GM19193 (cell line): ENCODE measurements at regions not wholly inside any gene's neighbourhood (a gene's known extent, or its start where the extent isn't known, plus 50 kb on each side); places are given as distances from the start of the nearest gene placed in this dataset.

Experiments
- POLR2A ChIP-seq: IDR thresholded peaks from 4 replicates; pipeline ENCODE4 v1.6.1; 2011; ENCODE audit not compliant: insufficient read depth, insufficient read length; ENCODE audit errors: extremely low read depth

DNA sequence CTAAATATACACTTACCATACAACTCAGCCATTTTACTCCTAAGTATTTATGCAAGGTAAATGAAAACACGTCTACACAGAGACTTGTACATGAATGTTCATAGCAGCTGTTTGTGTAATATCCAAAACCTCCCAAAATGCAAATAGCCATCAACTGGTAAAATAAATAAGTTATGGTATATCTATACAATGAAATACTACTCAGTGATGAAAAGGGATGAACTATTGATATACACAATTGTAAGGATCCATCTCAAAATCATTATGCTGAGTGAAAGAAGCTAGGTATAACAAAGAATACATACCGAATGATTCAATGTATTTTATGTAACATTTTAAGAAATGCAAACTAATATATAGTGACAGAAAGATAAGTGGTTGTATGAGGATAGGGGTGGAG lies 149.8 kb upstream of the TNFSF11 start:
- TF ChIP-seq POLR2A, result no peak

DNA sequence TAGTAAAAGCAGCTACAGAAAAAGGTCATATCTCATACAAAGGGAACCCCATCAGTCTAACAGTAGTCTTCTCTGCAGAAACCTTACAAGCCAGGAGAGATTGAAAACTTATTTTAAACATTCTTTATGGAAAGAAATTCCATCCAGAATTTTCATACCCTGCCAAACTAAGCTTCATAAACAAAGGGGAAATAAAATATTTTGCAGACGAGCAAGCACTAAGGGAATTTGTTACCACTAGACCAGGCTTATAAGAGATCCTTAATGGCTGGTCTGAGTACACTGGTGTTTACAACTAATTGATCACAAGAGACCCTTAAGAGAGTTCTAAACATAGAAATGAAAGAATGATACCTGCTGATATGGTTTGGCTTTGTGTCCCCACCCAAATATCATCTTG lies 128.6 kb upstream of the TNFSF11 start:
- no peak for TF ChIP-seq POLR2A

GRCh38 chr13:42453091-42453645 lies 120.8 kb upstream of the TNFSF11 start:
- TF ChIP-seq POLR2A, result no peak

GRCh38 chr13:42454749-42455148 lies 119.2 kb upstream of the TNFSF11 start:
- TF ChIP-seq POLR2A, result no peak

GRCh38 chr13:42458193-42458592 lies 115.8 kb upstream of the TNFSF11 start:
- no peak for TF ChIP-seq POLR2A

GRCh38 chr13:42466123-42466522 lies 107.8 kb upstream of the TNFSF11 start:
- TF ChIP-seq POLR2A, result no peak

- TF ChIP-seq POLR2A, result no peak
These were observed 107.3 kb upstream of the TNFSF11 start for GRCh38 chr13:42466609-42467008.

DNA sequence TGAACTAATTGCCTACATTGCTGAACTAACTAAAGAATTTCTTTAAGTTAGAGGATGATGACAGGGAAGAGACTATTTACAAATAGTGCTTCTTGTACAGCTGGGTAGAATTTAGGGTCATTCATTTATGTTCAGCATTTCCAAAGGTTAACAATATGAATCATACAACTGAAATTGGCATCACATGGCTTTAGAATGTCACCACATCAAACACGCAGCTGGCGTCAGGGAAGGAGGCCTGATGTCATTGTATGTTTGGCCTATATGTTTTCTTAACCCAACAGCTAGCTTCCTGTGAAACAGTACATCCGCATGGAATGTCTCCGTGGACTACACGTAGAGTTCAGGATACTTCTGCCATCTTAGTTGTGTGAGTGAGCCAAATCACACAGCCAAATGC lies 99.0 kb upstream of the TNFSF11 start:
- TF ChIP-seq POLR2A, result no peak

GRCh38 chr13:42477596-42478190 lies 96.3 kb upstream of the TNFSF11 start:
- TF ChIP-seq POLR2A, result no peak

- no peak for TF ChIP-seq POLR2A
These were observed 95.3 kb upstream of the TNFSF11 start for GRCh38 chr13:42478531-42479156.

DNA sequence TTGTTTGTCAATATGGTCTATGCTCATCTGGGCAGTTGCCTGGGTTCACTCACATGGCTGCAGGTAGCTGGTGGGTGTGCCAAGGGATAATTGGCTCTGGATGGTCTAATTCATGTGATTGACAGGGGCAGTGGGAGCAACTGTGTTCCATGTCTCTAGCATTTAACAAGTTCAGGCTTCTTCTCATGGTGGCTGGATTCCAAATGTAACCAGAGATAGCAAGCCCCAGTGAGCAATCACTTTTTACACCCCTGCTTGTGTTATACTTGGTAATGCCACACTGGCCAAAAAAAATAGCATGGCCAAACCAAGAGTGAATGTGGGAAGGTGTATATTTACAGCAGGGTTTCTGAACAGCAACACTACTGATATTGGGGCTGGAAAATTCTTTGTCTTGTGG lies 89.6 kb upstream of the TNFSF11 start:
- no peak for TF ChIP-seq POLR2A

GRCh38 chr13:42485272-42485671 lies 88.7 kb upstream of the TNFSF11 start:
- no peak for TF ChIP-seq POLR2A

DNA sequence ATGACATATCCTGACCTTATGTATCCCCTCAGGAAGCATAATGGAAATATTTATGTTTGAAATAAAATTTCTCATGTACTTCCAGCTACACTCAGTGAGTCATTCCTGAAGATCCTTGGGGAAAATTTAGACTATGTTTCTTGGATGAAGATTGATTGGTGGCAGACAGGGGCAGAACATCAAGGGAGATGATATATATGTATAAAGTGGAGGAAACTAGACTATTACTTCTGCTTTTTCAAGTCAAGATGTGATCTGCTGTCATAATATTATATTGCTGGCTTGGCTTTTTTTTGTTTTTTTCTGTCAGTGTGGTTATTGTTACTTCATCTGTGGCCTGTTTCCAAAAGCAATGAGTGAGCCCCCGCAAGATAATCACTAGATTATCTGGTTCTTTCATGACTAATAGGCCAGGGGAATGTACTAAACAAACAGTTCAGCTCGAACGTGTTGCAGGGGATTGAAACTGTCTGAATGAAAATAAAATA lies 87.2 kb upstream of the TNFSF11 start:
- no peak for TF ChIP-seq POLR2A

DNA sequence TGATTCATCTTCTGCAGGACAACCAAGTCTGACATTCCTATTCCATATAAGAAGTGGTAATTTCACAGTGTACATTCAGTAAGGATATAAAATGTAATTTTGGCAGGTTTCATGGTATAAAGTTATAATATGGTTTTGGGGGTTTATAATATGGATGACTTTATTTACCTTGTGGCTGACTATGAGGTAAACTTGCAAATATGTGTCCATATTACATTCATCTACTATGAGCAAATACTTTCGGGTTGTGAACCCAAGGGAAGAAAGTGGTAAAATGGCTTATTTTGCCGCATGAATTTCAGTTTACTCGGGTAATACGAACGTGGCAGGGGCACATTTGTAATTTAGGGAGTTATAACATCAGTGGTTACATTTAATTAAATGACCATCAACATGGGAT lies 86.7 kb upstream of the TNFSF11 start:
- no peak for TF ChIP-seq POLR2A

- no peak for TF ChIP-seq POLR2A
These were observed 83.3 kb upstream of the TNFSF11 start for GRCh38 chr13:42490676-42491075.

- no peak for TF ChIP-seq POLR2A
These were observed 81.5 kb upstream of the TNFSF11 start for GRCh38 chr13:42492372-42492920.
